ENCODE measurements at regions not wholly inside any gene's neighbourhood (a gene's known extent, or its start where the extent isn't known, plus 50 kb on each side); places are given as distances from the start of the nearest gene placed in this dataset.
A peak's percentile ranks its signal among the peaks of the same experiment; 100 is the strongest.

- TF ChIP-seq USF1 (IDR thresholded peaks at IDR 0.05) (no peak), EP300 (IDR thresholded peaks at IDR 0.05; ENCODE audit: borderline replicate concordance) (no peak), FOXM1 (IDR thresholded peaks at IDR 0.05; ENCODE audit: borderline replicate concordance, low read depth) (no peak), RAD21 (IDR thresholded peaks at IDR 0.05; ENCODE audit: low read depth) (no peak), TCF12 (IDR thresholded peaks at IDR 0.05; ENCODE audit: low read depth) (no peak; the same call in 1 of the 2 replicates), TEAD4 (IDR thresholded peaks at IDR 0.05) (no peak), NFIC (IDR thresholded peaks at IDR 0.05) (no peak), CEBPB (IDR thresholded peaks at IDR 0.05) (no peak), YY1 (IDR thresholded peaks at IDR 0.05; ENCODE audit: low read depth) (0 out of 2 replicates have a peak, but pooled peaks have one; percentile 10), MAX (IDR thresholded peaks at IDR 0.05) (peak; percentile 36; the same call in 1 of the 2 replicates), EGR1 (IDR thresholded peaks at IDR 0.05) (0 out of 2 replicates have a peak, but pooled peaks have one; percentile 14), TAF1 (IDR thresholded peaks at IDR 0.05; ENCODE audit: low read depth) (peak; percentile 68), ZBTB7A (IDR thresholded peaks at IDR 0.05; ENCODE audit: low read depth) (no peak), CREB1 (IDR thresholded peaks at IDR 0.05; ENCODE audit: low read depth) (peak; percentile 72)
- TF ChIP-seq, protein P1, sequence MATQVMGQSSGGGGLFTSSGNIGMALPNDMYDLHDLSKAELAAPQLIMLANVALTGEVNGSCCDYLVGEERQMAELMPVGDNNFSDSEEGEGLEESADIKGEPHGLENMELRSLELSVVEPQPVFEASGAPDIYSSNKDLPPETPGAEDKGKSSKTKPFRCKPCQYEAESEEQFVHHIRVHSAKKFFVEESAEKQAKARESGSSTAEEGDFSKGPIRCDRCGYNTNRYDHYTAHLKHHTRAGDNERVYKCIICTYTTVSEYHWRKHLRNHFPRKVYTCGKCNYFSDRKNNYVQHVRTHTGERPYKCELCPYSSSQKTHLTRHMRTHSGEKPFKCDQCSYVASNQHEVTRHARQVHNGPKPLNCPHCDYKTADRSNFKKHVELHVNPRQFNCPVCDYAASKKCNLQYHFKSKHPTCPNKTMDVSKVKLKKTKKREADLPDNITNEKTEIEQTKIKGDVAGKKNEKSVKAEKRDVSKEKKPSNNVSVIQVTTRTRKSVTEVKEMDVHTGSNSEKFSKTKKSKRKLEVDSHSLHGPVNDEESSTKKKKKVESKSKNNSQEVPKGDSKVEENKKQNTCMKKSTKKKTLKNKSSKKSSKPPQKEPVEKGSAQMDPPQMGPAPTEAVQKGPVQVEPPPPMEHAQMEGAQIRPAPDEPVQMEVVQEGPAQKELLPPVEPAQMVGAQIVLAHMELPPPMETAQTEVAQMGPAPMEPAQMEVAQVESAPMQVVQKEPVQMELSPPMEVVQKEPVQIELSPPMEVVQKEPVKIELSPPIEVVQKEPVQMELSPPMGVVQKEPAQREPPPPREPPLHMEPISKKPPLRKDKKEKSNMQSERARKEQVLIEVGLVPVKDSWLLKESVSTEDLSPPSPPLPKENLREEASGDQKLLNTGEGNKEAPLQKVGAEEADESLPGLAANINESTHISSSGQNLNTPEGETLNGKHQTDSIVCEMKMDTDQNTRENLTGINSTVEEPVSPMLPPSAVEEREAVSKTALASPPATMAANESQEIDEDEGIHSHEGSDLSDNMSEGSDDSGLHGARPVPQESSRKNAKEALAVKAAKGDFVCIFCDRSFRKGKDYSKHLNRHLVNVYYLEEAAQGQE (IDR thresholded peaks at IDR 0.05; ENCODE audit: low read depth): no peak
Observed at GRCh38 chr15:62389885-62390790, 225.1 kb upstream of the C2CD4B start, which contains the start of gene TLN2. TLN2 (plus strand) TSS chr15:62390550.

GRCh38 chr15:62390791-62391640 lies 225.9 kb upstream of the C2CD4B start:
- TF ChIP-seq TAF1 (IDR thresholded peaks at IDR 0.05; ENCODE audit: low read depth) (no peak), YY1 (IDR thresholded peaks at IDR 0.05; ENCODE audit: low read depth) (0 out of 2 replicates have a peak, but pooled peaks have one; percentile 20), EGR1 (IDR thresholded peaks at IDR 0.05) (no peak), MAX (IDR thresholded peaks at IDR 0.05) (0 out of 2 replicates have a peak, but pooled peaks have one; percentile 3), CEBPB (IDR thresholded peaks at IDR 0.05) (no peak), ZBTB7A (IDR thresholded peaks at IDR 0.05; ENCODE audit: low read depth) (peak; percentile 35; the same call in 1 of the 2 replicates)

GRCh38 chr15:62391641-62392262 lies 226.7 kb upstream of the C2CD4B start:
- no peak for TF ChIP-seq FOXM1 (IDR thresholded peaks at IDR 0.05; ENCODE audit: borderline replicate concordance, low read depth)
- no peak for TF ChIP-seq EGR1 (IDR thresholded peaks at IDR 0.05)
- TF ChIP-seq NFIC (IDR thresholded peaks at IDR 0.05): no peak
- TF ChIP-seq MAX (IDR thresholded peaks at IDR 0.05): peak; percentile 84
- TF ChIP-seq EP300 (IDR thresholded peaks at IDR 0.05; ENCODE audit: borderline replicate concordance): no peak
- TF ChIP-seq CEBPB (IDR thresholded peaks at IDR 0.05): no peak
- TF ChIP-seq, protein P1 (IDR thresholded peaks at IDR 0.05; ENCODE audit: low read depth): no peak
- TF ChIP-seq TCF12 (IDR thresholded peaks at IDR 0.05; ENCODE audit: low read depth): no peak
- no peak for TF ChIP-seq TEAD4 (IDR thresholded peaks at IDR 0.05)
- TF ChIP-seq YY1 (IDR thresholded peaks at IDR 0.05; ENCODE audit: low read depth): no peak
- TF ChIP-seq RAD21 (IDR thresholded peaks at IDR 0.05; ENCODE audit: low read depth): peak; percentile 31; the same call in 1 of the 2 replicates
- no peak for TF ChIP-seq CREB1 (IDR thresholded peaks at IDR 0.05; ENCODE audit: low read depth)
- TF ChIP-seq ZBTB7A (IDR thresholded peaks at IDR 0.05; ENCODE audit: low read depth): 0 out of 2 replicates have a peak, but pooled peaks have one; percentile 1
- no peak for TF ChIP-seq TAF1 (IDR thresholded peaks at IDR 0.05; ENCODE audit: low read depth)
- TF ChIP-seq USF1 (IDR thresholded peaks at IDR 0.05): no peak

DNA sequence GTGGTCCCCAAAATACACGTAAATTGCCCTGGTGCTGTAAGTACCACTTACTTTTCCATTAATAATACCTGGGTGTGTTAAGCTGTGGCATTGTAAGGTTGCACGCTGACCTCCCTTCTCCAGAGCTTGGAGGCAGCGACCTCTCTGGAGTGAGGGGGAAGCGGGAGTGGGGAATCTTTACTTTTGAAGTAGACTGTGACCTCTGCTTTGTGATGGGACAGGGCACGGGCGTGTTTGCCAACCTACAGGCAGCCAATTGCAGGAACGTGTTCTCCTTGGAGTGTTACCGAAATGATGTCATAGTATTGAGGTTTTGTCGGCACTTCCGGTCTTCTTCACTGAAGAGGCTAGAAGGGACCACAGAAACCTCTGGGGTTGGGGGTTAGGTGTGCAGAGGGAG lies 227.3 kb upstream of the C2CD4B start:
- TF ChIP-seq TCF12 (IDR thresholded peaks at IDR 0.05; ENCODE audit: low read depth) (no peak), TEAD4 (IDR thresholded peaks at IDR 0.05) (no peak), ZBTB7A (IDR thresholded peaks at IDR 0.05; ENCODE audit: low read depth) (no peak), NFIC (IDR thresholded peaks at IDR 0.05) (no peak)
